Esophagus squamous epithelium (tissue), 4 donors: ENCODE measurements at regions not wholly inside any gene's neighbourhood (a gene's known extent, or its start where the extent isn't known, plus 50 kb on each side); places are given as distances from the start of the nearest gene placed in this dataset.

Experiments used
- CTCF ChIP-seq, 6 experiments: fragments of 450-650 bp in 4 of 6; fragments of 200-600 bp in 2 of 6; sonication (generic) in 2 of 6; IDR thresholded peaks; one replicate each; pipeline ENCODE4 v1.5.1; 2016 to 2019; ENCODE audit warnings: antibody characterized with exemption in 6 of 6, mild to moderate bottlenecking in 4 of 6, moderate library complexity in 4 of 6
- POLR2A ChIP-seq, 4 donors: fragments of 450-650 bp; IDR thresholded peaks; one replicate each; pipeline ENCODE4 v1.6.1; 2017; ENCODE audit warnings: antibody characterized with exemption in 4 of 4, mild to moderate bottlenecking in 4 of 4, moderate library complexity in 3 of 4

DNA sequence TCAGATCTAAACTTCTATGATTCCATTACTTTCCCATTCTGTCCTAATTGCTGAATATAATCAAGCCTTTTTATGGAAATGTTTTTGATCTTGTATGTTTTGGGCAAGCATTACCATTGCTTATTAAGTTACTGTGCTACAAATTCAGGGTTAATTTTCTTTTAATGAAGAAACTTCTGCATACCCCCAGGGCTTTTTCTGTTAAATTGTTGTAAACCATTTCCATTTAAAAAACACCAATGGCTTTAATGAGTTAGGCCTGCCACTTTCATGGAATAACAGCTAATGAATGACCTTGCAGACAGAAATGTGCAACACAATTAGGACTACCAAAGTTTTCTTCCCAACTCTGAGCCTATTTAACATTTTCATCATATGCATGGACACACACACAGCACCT is 150.0 kb downstream of the DIPK2A start:
- TF ChIP-seq CTCF (IDR thresholded peaks at IDR 0.05): no peak
- TF ChIP-seq POLR2A (IDR thresholded peaks at IDR 0.05): no peak
